NCI-H2196 treated with DMSO at 0.1 percent for 48 hours (cell line): ENCODE measurements at regions not wholly inside any gene's neighbourhood (a gene's known extent, or its start where the extent isn't known, plus 50 kb on each side); places are given as distances from the start of the nearest gene placed in this dataset.
A peak's percentile ranks its signal among the peaks of the same experiment; 100 is the strongest.

Experiments used
- DNase-seq: peaks from one replicate; lab custom pipeline; 2025; ENCODE audit not compliant: unreplicated experiment; lab: John Stamatoyannopoulos, UW

DNA sequence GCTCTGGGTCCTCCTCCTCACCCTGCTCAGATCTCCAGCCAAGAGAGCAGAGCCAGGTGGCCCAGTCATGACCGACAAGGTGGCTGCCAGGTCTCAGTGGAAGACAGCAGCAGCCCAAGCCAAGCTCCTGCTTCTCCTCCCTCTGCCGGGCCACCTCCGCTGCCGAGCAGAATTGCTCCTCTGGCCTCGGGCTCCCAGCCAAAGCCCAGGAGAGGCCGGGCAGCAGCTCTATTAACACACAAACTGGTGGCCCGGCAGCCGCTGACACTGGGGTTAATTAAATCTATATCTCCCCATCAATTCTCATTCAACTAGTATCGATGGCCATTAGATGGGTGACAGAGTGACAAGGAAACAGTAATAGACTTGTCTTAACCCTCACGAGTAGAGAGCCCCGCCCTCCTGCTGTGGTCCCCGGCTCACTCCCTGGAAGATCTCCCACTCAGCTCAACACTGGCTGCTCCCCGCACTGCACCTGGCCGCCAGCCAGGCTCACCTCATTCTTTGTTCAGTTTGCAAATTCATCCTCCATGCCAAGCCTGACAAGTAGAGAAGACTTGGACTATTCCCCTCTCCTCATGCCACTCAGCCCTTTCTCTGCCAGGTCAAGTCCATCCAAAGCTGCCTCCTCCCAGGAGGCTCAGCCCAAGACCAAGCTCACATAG is 74.1 kb upstream of the UNC5B start:
- peak; percentile 6 for DNase-seq

DNA sequence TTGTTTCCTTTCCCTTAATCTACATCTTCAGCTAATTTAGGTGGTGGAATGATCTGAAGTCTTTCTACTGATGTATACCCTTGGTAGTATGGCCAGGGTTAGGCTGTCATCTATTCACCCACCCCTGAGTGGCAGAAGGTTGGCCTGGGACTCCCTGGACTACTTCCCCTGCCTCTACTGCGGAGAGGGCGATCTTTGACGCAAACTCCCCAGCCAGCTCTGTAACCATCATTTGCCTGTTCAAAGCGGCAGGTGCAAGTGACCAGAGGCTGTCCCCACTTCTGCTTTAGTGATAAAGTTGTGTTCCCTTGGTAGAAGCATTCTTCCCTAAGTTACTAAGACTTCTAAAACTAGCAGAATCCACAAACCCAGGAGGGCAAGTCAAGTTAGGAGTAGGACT is 70.8 kb upstream of the UNC5B start:
- no peak for DNase-seq

DNA sequence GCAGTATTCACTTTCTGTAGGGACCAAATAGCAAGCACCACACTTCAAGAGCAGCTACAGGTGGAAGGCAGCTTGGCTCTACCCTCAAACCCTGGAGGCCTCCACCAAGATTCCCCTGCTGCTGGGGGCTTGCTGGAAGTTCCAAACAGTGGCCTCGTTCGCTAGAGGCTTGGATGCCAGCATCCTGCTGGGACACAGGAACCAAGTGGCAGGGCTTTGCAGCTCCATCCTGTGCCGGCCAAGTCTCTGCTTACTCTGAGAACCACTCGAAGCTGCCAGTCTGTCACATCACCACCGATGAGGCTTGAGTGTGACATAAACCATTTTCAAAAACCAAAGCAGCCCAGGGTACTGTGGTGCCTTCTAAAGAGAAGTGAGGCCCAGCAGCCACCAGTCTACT is 69.2 kb upstream of the UNC5B start:
- no peak for DNase-seq

DNA sequence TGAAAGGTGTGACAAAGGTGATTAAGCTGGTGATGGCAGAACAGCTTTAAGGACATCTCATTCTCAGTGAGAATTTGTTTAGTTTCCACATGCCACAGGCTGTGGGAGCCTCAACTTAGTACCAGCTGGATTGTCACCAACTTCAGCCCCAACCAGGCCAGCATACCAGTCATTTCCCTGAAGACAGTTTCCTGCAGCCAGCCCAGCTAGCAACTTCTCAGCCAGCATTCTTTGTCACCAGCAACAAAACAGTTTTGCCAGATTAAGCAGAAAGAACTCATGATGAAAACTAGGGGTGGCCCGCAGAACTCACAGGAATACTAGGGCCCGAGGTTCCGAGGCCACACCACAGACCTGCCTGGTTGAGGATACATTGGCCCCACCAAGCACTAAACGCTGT is 68.8 kb upstream of the UNC5B start:
- no peak for DNase-seq

DNA sequence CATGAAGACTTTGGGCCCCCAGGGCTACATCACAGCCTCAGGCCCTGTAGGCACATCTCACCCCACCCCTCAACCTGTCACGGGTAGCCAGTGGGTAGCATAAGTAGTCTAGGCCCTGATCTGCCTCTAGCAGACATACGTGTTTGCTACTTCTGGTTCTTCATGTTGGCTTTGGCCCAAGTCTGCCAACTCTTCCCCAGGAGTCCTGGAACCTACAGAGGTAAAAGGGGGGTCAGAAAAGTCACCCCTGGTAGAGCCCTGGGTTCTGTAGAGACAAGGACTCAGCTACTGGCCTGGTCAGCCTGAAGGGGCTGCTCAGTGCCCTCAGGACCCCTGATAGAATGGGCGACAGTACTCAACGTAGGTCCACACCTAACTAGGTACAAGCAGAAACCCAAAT is 67.5 kb upstream of the UNC5B start:
- no peak for DNase-seq

DNA sequence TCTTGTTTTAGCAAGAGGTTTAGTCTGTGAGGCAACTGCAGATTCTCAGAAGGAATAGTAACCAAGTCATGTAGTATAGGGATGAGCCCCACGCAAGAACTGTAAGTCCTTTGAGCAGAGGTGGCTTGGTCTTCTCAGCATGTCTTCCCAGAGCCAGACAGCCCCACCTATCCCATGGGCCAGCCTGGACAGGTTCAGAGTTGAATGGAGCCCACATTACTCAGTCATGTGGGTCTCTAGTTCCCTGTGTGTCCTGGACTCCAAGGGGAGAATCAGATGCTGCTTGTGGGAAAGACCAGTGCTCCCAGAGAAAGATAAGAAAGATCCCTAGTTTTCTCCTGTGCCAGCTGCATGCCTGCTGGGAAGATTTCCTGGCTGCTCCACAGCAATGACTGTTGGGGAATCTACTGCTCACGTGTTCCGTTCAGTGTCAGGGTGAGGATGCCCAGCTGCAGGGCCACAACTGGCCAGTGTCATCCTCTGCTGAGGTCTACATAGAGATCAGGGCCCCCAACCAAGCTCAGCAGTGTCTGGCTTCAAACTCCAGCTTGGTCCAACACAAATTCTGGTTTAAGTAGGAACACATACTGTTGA is 66.9 kb upstream of the UNC5B start:
- DNase-seq, result no peak

DNA sequence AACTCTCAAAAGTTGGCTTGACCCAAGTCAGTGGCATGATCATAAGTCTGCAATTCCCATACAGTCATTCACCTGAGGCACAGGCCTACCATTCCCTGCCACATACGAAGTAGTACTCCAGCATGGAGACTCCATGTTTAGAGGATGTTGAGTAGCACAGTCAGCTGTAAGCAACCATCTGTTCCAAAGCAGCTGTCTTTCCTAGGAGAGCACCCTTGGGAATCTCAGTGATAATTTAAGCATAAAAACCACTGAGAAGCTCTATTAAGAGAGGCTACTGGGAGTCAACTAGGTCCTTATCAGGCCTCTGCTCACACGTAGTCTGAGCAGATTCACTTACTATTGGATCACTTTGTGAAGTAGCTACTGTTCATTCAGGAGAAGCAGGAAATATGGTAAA is 61.6 kb upstream of the UNC5B start:
- no peak for DNase-seq

DNA sequence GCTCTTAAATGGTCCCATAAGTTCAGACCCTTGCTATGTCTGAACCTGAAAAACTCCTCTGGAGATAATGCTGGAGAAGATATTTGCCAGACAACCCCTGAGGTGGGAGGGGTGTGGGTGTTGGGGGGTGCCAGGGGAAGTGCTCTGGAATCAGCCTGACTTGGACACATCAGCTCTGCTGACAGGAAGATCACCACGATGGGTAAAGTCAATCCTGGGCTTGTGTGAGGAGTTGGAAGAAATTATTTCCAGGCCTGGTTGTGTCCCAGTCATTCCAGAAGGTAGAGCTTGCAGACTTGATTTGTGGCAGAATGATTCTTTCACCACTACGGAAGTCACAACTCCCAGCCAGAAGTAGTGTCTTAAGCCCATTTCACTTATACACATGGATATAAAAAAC is 60.3 kb upstream of the UNC5B start:
- no peak for DNase-seq

DNA sequence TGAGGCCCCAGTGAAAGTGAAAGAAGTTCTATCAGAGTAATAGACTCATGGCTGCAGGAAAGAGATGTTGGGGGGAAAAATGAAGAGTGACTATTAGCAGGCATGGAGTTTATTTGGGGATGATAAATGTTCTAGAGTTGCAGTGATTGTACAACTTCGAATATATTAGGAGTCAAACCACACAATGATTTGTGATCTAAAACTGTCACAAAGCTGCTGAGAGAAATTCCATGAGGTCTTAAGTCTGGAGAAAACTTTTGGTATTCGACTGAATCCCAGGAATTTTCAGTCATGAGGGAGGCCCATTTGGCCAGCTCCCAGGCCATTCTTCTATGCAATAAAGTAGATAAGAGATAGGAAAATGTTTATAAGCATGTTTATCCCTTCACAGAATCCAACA is 55.9 kb upstream of the UNC5B start:
- no peak for DNase-seq

DNA sequence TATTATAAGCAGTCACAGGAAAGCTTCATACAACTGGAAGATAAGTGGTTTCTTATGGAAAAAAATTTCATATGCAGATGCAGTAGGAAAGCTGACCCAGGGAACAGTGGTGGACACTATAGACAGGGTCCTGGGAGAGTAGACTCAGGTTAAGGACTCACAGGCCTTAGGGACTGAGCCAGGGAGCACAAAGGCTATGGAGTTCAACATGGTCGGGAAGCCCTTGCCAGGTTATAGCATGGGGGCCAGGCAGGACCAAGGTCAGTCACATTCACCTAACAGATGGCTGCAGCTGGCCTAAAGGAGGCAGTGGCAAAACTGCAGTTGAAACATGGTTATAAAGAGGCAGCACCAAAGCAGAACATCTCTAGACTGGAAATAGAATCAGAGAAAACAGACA is 54.9 kb upstream of the UNC5B start:
- DNase-seq, result no peak

DNA sequence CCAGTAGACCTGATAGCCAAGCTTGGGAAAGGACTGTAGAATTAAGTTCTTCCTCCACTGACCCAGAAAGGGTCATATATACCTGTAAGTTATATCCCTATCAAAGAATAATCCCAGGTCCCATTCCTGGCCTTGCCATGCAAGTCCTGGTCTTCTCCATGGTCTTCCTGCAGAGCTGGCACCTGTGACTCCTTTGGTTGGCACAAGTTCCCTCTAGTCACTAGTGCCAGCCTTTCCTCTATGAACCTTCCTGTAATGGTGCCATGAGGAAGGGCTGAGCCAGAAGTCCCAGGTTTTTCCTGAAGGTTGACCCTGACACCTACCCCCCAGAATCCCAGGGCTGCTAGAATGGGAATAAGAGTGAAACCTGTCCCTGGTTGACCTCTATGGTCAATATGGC is 54.1 kb upstream of the UNC5B start:
- no peak for DNase-seq

DNA sequence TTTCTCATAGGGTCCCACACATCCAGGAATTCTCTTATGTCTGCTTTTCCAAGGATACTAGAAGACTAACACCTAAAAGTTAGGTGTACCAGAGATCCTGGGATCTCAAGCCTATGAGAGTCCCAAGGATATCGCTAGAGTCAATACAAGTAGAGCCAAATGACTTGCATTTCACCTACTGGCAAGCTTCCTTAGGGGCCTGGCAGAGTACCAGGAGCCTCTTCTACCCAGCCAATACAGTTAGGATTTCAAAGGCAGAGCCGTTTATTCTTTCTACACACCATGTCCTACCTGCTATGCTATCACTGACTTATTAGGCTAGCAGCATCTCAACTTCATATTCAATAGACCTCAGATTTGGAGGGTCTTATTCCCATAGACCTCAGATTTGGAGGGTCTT is 53.5 kb upstream of the UNC5B start:
- no peak for DNase-seq

DNA sequence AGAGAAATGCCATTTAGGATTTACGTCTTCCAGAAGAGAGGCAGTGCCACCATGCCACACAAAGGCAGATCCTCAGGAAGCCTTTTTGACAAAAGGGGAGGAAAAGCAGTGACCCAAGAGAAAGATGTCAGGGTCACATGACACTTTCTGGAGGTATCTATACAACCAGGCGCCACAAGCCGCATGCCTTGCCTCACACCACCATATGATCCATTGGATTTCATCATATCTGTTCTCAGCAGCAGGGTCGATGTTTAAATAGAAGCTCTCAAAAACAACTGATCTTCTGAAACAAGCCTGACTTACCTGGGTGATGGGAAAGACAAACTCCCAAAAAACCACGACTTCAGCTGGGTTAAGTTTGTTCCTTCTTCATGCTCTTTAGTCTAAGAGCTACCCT is 52.5 kb upstream of the UNC5B start:
- no peak for DNase-seq

DNA sequence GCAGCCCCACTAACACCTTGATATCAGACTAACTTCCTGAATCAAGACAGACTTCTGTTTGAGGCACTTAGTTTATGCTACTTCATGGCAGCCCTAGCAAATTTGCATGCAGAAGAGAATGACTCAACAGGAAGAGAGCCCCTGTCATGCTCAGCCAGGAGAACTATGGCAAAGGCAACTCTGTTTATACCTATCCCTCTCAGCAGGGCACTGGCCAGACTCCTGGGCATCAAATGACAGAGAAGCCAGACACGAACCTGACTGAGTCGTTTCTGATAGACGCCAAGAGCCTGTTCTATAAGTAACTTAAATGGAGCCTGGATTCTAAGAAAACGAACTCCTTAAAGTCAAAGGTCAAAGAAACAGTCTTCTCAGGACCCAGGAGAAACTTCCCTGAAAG is 50.9 kb upstream of the UNC5B start:
- no peak for DNase-seq
